ENCODE measurements at regions not wholly inside any gene's neighbourhood (a gene's known extent, or its start where the extent isn't known, plus 50 kb on each side); places are given as distances from the start of the nearest gene placed in this dataset.
"Not testable (repeated sequence)": the region's sequence is repeated elsewhere in the genome, so short reads cannot be mapped to it uniquely, and the experiment has no call there.

- no peak for TF ChIP-seq CTCF (conservative IDR thresholded peaks at IDR 0.05; ENCODE audit: control insufficient read depth, insufficient read depth, low read depth, low read length)
- DNase-seq (ENCODE audit: low read depth), result peak; percentile 62
- H3K4me3 ChIP-seq (ENCODE audit: control insufficient read depth, low read depth, low read length), result no peak overlapping the region
Measured at GRCh38 chr2:118580651-118581050, 266.8 kb downstream of the EN1 start.

- no peak overlapping the region for H3K4me3 ChIP-seq (ENCODE audit: control insufficient read depth, low read depth, low read length)
- no peak for DNase-seq (ENCODE audit: low read depth)
- TF ChIP-seq CTCF (conservative IDR thresholded peaks at IDR 0.05; ENCODE audit: control insufficient read depth, insufficient read depth, low read depth, low read length), result no peak
Measured at GRCh38 chr2:118580107-118580506, 267.3 kb downstream of the EN1 start.

GRCh38 chr2:118577202-118577601 lies 270.2 kb downstream of the EN1 start:
- H3K4me3 ChIP-seq (ENCODE audit: control insufficient read depth, low read depth, low read length), result no peak overlapping the region
- no peak for TF ChIP-seq CTCF (conservative IDR thresholded peaks at IDR 0.05; ENCODE audit: control insufficient read depth, insufficient read depth, low read depth, low read length)
- DNase-seq (ENCODE audit: low read depth), result peak; percentile 67

- DNase-seq (ENCODE audit: low read depth), result peak; percentile 59
- TF ChIP-seq CTCF (conservative IDR thresholded peaks at IDR 0.05; ENCODE audit: control insufficient read depth, insufficient read depth, low read depth, low read length), result no peak
- H3K4me3 ChIP-seq (ENCODE audit: control insufficient read depth, low read depth, low read length), result no peak overlapping the region
Measured at GRCh38 chr2:118576109-118576855, 271.2 kb downstream of the EN1 start.

- H3K4me3 ChIP-seq (ENCODE audit: control insufficient read depth, low read depth, low read length); DNase-seq (ENCODE audit: low read depth): not testable (repeated sequence)
Measured at GRCh38 chr2:118572380-118572779, 275.1 kb downstream of the EN1 start.

- no peak for TF ChIP-seq CTCF (conservative IDR thresholded peaks at IDR 0.05; ENCODE audit: control insufficient read depth, insufficient read depth, low read depth, low read length)
- no peak overlapping the region for H3K4me3 ChIP-seq (ENCODE audit: control insufficient read depth, low read depth, low read length)
- DNase-seq (ENCODE audit: low read depth), result peak; percentile 4
Measured at GRCh38 chr2:118569876-118570535, 277.4 kb downstream of the EN1 start.

GRCh38 chr2:118568700-118569099 lies 278.7 kb downstream of the EN1 start:
- no peak for DNase-seq (ENCODE audit: low read depth)
- no peak overlapping the region for H3K4me3 ChIP-seq (ENCODE audit: control insufficient read depth, low read depth, low read length)
- TF ChIP-seq CTCF (conservative IDR thresholded peaks at IDR 0.05; ENCODE audit: control insufficient read depth, insufficient read depth, low read depth, low read length), result no peak

All from fibroblast of mammary gland (primary cell).